Uterus (tissue), 3 donors: ENCODE measurements at regions not wholly inside any gene's neighbourhood (a gene's known extent, or its start where the extent isn't known, plus 50 kb on each side); places are given as distances from the start of the nearest gene placed in this dataset.
A peak's percentile ranks its signal among the peaks of the same experiment; 100 is the strongest.

Experiments
- DNase-seq, 2 donors: peaks; one replicate each; pipeline ENCODE4 v3.0.0-alpha.2; 2019 to 2020
- H3K27ac ChIP-seq, 2 donors: fragments of 200-600 bp; sonication (generic); 1 replicate in 1 of 2; 2 replicates in 1 of 2; pipeline ENCODE4 v1.5.1; 2016 to 2018
- H3K27me3 ChIP-seq, 2 donors: fragments of 200-600 bp; sonication (generic); one replicate each; pipeline ENCODE4 v1.5.1; 2018 to 2019; ENCODE audit warnings: control low read depth in 1 of 2
- H3K36me3 ChIP-seq, 2 donors: fragments of 200-600 bp; sonication (generic); one replicate each; pipeline ENCODE4 v1.5.1; 2019; ENCODE audit warnings: control low read depth in 1 of 2
- H3K4me1 ChIP-seq, 2 donors: fragments of 200-600 bp; sonication (generic); one replicate each; pipeline ENCODE4 v1.5.1; 2018 to 2019; ENCODE audit warnings: control low read depth in 1 of 2
- H3K4me3 ChIP-seq, 2 donors: fragments of 200-600 bp; sonication (generic); 1 replicate in 1 of 2; 2 replicates in 1 of 2; pipeline ENCODE4 v1.5.1; 2018 to 2019; ENCODE audit warnings: mild to moderate bottlenecking in 1 of 2
- H3K9me3 ChIP-seq, 2 donors: fragments of 200-600 bp; sonication (generic); one replicate each; pipeline ENCODE4 v1.5.1; 2019; ENCODE audit warnings: control low read depth in 1 of 2
- CTCF ChIP-seq, 4 experiments: fragments of 200-600 bp in 2 of 4; fragments of 450-650 bp in 2 of 4; sonication (generic) in 2 of 4; IDR thresholded peaks; one replicate each; pipeline ENCODE4 v1.5.1; 2016 to 2019; ENCODE audit warnings: antibody characterized with exemption in 4 of 4, mild to moderate bottlenecking in 2 of 4, moderate library complexity in 1 of 4
- POLR2A ChIP-seq, 2 donors: fragments of 450-650 bp; IDR thresholded peaks; one replicate each; pipeline ENCODE4 v1.6.1; 2016; ENCODE audit warnings: antibody characterized with exemption in 2 of 2, mild to moderate bottlenecking in 1 of 2, moderate library complexity in 1 of 2
- intact Hi-C: fragments of 100-400 bp; cut with DNase I; formaldehyde crosslinking; loops from one replicate; pipeline ENCODE4 v1.15.1; 2023; ENCODE audit warnings: low total_unique reads
- donor health status: DM: yes; HTN: yes; CAD: no.

GRCh38 chr16:86667035-86667434 is 88.7 kb downstream of the FOXL1 start:
- intact Hi-C loops: no loop called here
- Histone ChIP-seq H3K4me3 (no peak overlapping the region), H3K27me3 (no peaks in the 10 kb centered on the region), H3K4me1 (peaks cover 0 to 3% of the 10 kb centered on the region in 2 donors), H3K27ac (no peak overlapping the region), H3K36me3 (no peaks in the 10 kb centered on the region), H3K9me3 (no peaks in the 10 kb centered on the region)
- TF ChIP-seq POLR2A (IDR thresholded peaks at IDR 0.05): no peak
- no peak for TF ChIP-seq CTCF (IDR thresholded peaks at IDR 0.05)
- no peak for DNase-seq

GRCh38 chr16:86668136-86668910 is 90.0 kb downstream of the FOXL1 start:
- Histone ChIP-seq H3K27ac (no peak overlapping the region), H3K27me3 (no peaks in the 10 kb centered on the region), H3K4me3 (no peak overlapping the region), H3K4me1 (peaks cover 0 to 3% of the 10 kb centered on the region in 2 donors), H3K9me3 (no peaks in the 10 kb centered on the region), H3K36me3 (no peaks in the 10 kb centered on the region)
- intact Hi-C loops: no loop called here
- no peak for TF ChIP-seq POLR2A (IDR thresholded peaks at IDR 0.05)
- no peak for TF ChIP-seq CTCF (IDR thresholded peaks at IDR 0.05)
- DNase-seq: no peak

- no peak for DNase-seq
- intact Hi-C loops: no loop called here
- TF ChIP-seq CTCF (IDR thresholded peaks at IDR 0.05) (no peak), POLR2A (IDR thresholded peaks at IDR 0.05) (no peak)
- Histone ChIP-seq H3K4me1 (peaks cover 0 to 3% of the 10 kb centered on the region in 2 donors), H3K27me3 (no peaks in the 10 kb centered on the region), H3K27ac (peak overlapping the region; percentile 16 to 24), H3K4me3 (no peak overlapping the region), H3K9me3 (no peaks in the 10 kb centered on the region), H3K36me3 (no peaks in the 10 kb centered on the region)
These were observed 91.0 kb downstream of the FOXL1 start for GRCh38 chr16:86669285-86669805.

- no peak for DNase-seq
- Histone ChIP-seq H3K36me3 (no peaks in the 10 kb centered on the region), H3K9me3 (no peaks in the 10 kb centered on the region), H3K27ac (no peak overlapping the region), H3K27me3 (no peaks in the 10 kb centered on the region), H3K4me1 (peaks cover 0 to 3% of the 10 kb centered on the region in 2 donors), H3K4me3 (no peak overlapping the region)
- TF ChIP-seq CTCF (IDR thresholded peaks at IDR 0.05): no peak
- no peak for TF ChIP-seq POLR2A (IDR thresholded peaks at IDR 0.05)
- intact Hi-C loops: no loop called here
These were observed 91.8 kb downstream of the FOXL1 start for GRCh38 chr16:86669937-86670749.

- H3K4me3 ChIP-seq: no peak overlapping the region
- no peaks in the 10 kb centered on the region for H3K36me3 ChIP-seq
- intact Hi-C loops: no loop called here
- H3K4me1 ChIP-seq: peaks cover 0 to 3% of the 10 kb centered on the region in 2 donors
- H3K27me3 ChIP-seq: no peaks in the 10 kb centered on the region
- no peaks in the 10 kb centered on the region for H3K9me3 ChIP-seq
- TF ChIP-seq CTCF (IDR thresholded peaks at IDR 0.05): no peak
- no peak overlapping the region for H3K27ac ChIP-seq
- no peak for DNase-seq
These were observed 92.4 kb downstream of the FOXL1 start for GRCh38 chr16:86670750-86671234.
